ENCODE measurements at regions not wholly inside any gene's neighbourhood (a gene's known extent, or its start where the extent isn't known, plus 50 kb on each side); places are given as distances from the start of the nearest gene placed in this dataset.

DNA sequence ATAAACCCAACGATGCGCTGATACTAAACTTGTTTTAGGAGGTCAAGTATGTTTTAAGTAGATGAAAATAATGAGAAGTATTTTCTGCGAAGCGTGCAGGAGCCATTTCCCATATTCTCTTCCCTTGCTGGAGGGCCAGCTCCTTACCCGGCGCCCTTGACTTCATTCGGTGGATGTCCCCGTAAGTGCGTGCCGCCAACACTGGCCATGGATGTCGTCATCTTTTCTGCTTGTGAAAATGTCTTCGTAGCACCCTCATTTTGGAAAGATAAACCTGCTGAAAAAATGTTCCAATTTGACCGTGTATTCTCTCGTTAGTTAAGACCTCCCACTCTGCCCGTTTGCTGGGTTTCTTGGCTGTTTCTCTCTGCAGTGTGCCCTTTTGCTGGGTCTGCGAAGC, 127.5 kb downstream of the RTP5 start:
- TF ChIP-seq POLR2AphosphoS5 (IDR thresholded peaks at IDR 0.05), result no peak
- TF ChIP-seq POLR2A (IDR thresholded peaks at IDR 0.05), result no peak
- TF ChIP-seq, protein P1, sequence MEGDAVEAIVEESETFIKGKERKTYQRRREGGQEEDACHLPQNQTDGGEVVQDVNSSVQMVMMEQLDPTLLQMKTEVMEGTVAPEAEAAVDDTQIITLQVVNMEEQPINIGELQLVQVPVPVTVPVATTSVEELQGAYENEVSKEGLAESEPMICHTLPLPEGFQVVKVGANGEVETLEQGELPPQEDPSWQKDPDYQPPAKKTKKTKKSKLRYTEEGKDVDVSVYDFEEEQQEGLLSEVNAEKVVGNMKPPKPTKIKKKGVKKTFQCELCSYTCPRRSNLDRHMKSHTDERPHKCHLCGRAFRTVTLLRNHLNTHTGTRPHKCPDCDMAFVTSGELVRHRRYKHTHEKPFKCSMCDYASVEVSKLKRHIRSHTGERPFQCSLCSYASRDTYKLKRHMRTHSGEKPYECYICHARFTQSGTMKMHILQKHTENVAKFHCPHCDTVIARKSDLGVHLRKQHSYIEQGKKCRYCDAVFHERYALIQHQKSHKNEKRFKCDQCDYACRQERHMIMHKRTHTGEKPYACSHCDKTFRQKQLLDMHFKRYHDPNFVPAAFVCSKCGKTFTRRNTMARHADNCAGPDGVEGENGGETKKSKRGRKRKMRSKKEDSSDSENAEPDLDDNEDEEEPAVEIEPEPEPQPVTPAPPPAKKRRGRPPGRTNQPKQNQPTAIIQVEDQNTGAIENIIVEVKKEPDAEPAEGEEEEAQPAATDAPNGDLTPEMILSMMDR (IDR thresholded peaks at IDR 0.05 in 8 of 11, conservative IDR thresholded peaks at IDR 0.05 in 3 of 11), result no peak
- DNase-seq, result peak; percentile 42
- no peaks in the 10 kb centered on the region for H3K27me3 ChIP-seq (replicated peaks in 1 of 7)
- H3K36me3 ChIP-seq, result peaks cover 0 to 9% (median 0%) of the 10 kb centered on the region in 6 donors
- no peaks in the 10 kb centered on the region for H3K4me1 ChIP-seq
- no peak overlapping the region for H3K4me3 ChIP-seq
- H3K9me3 ChIP-seq, result no peaks in the 10 kb centered on the region
- intact Hi-C loops (cut with DNase I; ENCODE audit: low total_unique reads), result no loop called here
- H3K27ac ChIP-seq, result no peak overlapping the region
- WGBS, 5 donors, result 90 to 95% (median 93%) methylated on average over 16 of the region's 16 CpGs

DNA sequence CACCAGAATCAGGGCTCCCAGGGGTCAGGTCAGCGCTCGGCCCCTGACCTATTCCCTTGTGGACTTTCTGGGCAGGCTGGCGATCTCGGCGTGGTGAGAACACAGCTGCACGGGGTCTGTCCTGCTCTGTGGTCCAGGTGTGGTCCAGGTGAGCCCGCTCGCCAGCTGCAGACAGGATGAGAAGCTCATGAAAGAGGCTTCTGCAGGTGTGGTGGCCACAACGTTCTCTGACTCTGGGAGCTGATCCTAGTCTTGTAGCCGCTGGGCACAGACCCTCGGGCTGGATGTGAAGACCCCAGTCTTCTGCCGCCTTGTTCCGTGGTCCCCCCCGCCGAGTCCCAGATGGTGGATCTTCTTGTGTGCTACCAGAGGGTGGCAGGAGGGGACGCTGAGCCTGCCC, 129.7 kb downstream of the RTP5 start:
- WGBS, 5 donors, result 85 to 94% (median 88%) methylated on average over 8 to 16 of the region's 16 CpGs
- no peaks in the 10 kb centered on the region for H3K27me3 ChIP-seq (replicated peaks in 1 of 7)

DNA sequence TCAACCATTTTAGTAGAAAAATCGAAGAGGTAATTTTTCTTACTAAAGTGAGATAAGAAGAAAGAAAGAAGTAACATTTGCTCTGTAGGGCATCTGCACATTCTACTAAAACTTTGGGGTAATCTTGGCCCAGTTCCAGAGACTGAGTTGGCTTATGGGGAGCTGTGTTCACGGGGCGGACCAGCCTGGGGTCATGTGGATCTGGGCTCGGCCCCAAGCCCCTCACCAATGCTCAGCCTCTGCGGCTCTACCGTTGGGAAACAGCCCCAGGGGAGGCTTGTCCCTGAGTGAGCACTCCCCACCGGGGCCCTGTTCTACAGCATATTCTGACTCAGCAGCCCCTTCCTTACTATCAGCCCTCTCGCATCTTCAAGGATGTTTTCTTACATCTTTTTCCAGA, 132.3 kb downstream of the RTP5 start:
- DNase-seq, result peak; percentile 47
- H3K36me3 ChIP-seq, result no peaks in the 10 kb centered on the region
- H3K27ac ChIP-seq, result no peak overlapping the region
- intact Hi-C loops (cut with DNase I; ENCODE audit: low total_unique reads), result no loop called here
- H3K4me1 ChIP-seq, result no peaks in the 10 kb centered on the region
- TF ChIP-seq POLR2A (IDR thresholded peaks at IDR 0.05) (no peak), POLR2AphosphoS5 (IDR thresholded peaks at IDR 0.05) (no peak)
- TF ChIP-seq, protein P1 (IDR thresholded peaks at IDR 0.05 in 8 of 11, conservative IDR thresholded peaks at IDR 0.05 in 3 of 11), result no peak
- no peaks in the 10 kb centered on the region for H3K9me3 ChIP-seq
- no peak overlapping the region for H3K4me3 ChIP-seq
- no peaks in the 10 kb centered on the region for H3K27me3 ChIP-seq (replicated peaks in 1 of 7)
- WGBS, 5 donors, result 82 to 88% (median 85%) methylated on average over 8 of the region's 8 CpGs

More for the DNA sequence above, 129.7 kb downstream of the RTP5 start:
- no peak overlapping the region for H3K27ac ChIP-seq
- H3K9me3 ChIP-seq, result no peaks in the 10 kb centered on the region
- H3K4me3 ChIP-seq, result no peak overlapping the region
- H3K4me1 ChIP-seq, result no peaks in the 10 kb centered on the region
- H3K36me3 ChIP-seq, result peaks cover 0 to 7% (median 0%) of the 10 kb centered on the region in 6 donors
- DNase-seq, result peak; percentile 65
- intact Hi-C loops (cut with DNase I; ENCODE audit: low total_unique reads), result no loop called here
- no peak for TF ChIP-seq POLR2A (IDR thresholded peaks at IDR 0.05)
- TF ChIP-seq POLR2AphosphoS5 (IDR thresholded peaks at IDR 0.05), result no peak
- TF ChIP-seq, protein P1 (IDR thresholded peaks at IDR 0.05 in 8 of 11, conservative IDR thresholded peaks at IDR 0.05 in 3 of 11), result no peak

DNA sequence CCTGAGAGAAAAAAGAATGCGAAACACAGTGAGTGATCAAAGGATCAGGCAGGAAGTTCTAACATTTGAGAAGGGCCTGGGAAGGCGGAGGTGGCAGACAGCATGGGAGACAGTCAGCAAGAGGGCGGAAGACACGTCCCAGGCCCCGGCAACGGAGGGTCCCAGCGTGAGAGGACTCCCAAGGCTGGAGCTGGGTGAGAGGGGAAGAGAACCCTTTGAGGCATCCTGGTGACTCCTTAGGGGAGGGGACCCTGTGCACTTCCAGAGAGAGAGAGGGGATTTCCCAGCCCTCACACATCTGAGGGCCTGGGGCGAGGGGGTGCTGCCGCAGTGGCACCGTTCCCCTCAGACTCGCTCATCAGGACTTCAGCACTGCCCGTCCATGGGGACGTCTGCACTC, 133.4 kb downstream of the RTP5 start:
- 58 to 79% (median 75%) methylated on average over 10 to 13 of the region's 13 CpGs for WGBS, 5 donors
- intact Hi-C loops (cut with DNase I; ENCODE audit: low total_unique reads), result no loop called here
- H3K9me3 ChIP-seq, result no peaks in the 10 kb centered on the region
- no peak overlapping the region for H3K4me3 ChIP-seq
- H3K27ac ChIP-seq, result no peak overlapping the region
- H3K27me3 ChIP-seq (replicated peaks in 1 of 7), result no peaks in the 10 kb centered on the region
- H3K36me3 ChIP-seq, result no peaks in the 10 kb centered on the region
- DNase-seq, result peak; percentile 41
- no peaks in the 10 kb centered on the region for H3K4me1 ChIP-seq
- TF ChIP-seq POLR2AphosphoS5 (IDR thresholded peaks at IDR 0.05) (no peak), POLR2A (IDR thresholded peaks at IDR 0.05) (no peak)
- TF ChIP-seq, protein P1 (IDR thresholded peaks at IDR 0.05 in 8 of 11, conservative IDR thresholded peaks at IDR 0.05 in 3 of 11), result no peak
